KMS-11 (cell line): ENCODE measurements at regions not wholly inside any gene's neighbourhood (a gene's known extent, or its start where the extent isn't known, plus 50 kb on each side); places are given as distances from the start of the nearest gene placed in this dataset.

Source experiments
- H2AFZ ChIP-seq: fragments of 200-600 bp; sonication (generic); 2 replicates; pipeline ENCODE4 v1.6.1; 2016; ENCODE audit warnings: antibody characterized with exemption, mixed run types, low read depth
- H3K27ac ChIP-seq: fragments of 200-600 bp; sonication (generic); 2 replicates; pipeline ENCODE4 v1.6.1; 2016; ENCODE audit warnings: mild to moderate bottlenecking, mixed run types
- H3K27me3 ChIP-seq: fragments of 200-600 bp; sonication (generic); 2 replicates; pipeline ENCODE4 v1.6.1; 2017; ENCODE audit warnings: mild to moderate bottlenecking, low read depth, mixed run types, moderate library complexity; ENCODE audit not compliant: insufficient read depth
- H3K36me3 ChIP-seq: fragments of 200-600 bp; sonication (generic); 2 replicates; pipeline ENCODE4 v1.6.1; 2017; ENCODE audit warnings: mild to moderate bottlenecking, mixed run types; ENCODE audit not compliant: insufficient read depth
- H3K4me1 ChIP-seq: fragments of 200-600 bp; sonication (generic); 2 replicates; pipeline ENCODE4 v1.6.1; 2016; ENCODE audit warnings: mild to moderate bottlenecking, low read depth, mixed run types; ENCODE audit not compliant: poor library complexity, severe bottlenecking
- H3K4me2 ChIP-seq: fragments of 200-600 bp; sonication (generic); 2 replicates; pipeline ENCODE4 v1.7.0; 2016; ENCODE audit warnings: mild to moderate bottlenecking, mixed run types
- H3K4me3 ChIP-seq: fragments of 200-600 bp; sonication (generic); IDR thresholded peaks from 2 replicates; pipeline ENCODE4 v1.6.1; 2017; ENCODE audit warnings: low read depth, low read length, mixed read lengths; ENCODE audit not compliant: insufficient read depth
- H3K79me2 ChIP-seq: fragments of 200-600 bp; sonication (generic); 2 replicates; pipeline ENCODE4 v1.6.1; 2016; ENCODE audit warnings: low read depth, mixed run types; ENCODE audit not compliant: insufficient read depth
- H3K9ac ChIP-seq: fragments of 200-600 bp; sonication (generic); 2 replicates; pipeline ENCODE4 v1.6.1; 2016; ENCODE audit warnings: mild to moderate bottlenecking, mixed run types
- H4K20me1 ChIP-seq: fragments of 200-600 bp; sonication (generic); 2 replicates; pipeline ENCODE4 v1.6.1; 2016; ENCODE audit warnings: mild to moderate bottlenecking, mixed run types; ENCODE audit not compliant: insufficient read depth
- CTCF ChIP-seq: fragments of 200-600 bp; sonication (generic); conservative IDR thresholded peaks from 2 replicates; pipeline ENCODE4 v1.6.1; 2017; ENCODE audit warnings: low read depth, mild to moderate bottlenecking, antibody characterized with exemption, low read length, moderate library complexity, mixed read lengths

DNA sequence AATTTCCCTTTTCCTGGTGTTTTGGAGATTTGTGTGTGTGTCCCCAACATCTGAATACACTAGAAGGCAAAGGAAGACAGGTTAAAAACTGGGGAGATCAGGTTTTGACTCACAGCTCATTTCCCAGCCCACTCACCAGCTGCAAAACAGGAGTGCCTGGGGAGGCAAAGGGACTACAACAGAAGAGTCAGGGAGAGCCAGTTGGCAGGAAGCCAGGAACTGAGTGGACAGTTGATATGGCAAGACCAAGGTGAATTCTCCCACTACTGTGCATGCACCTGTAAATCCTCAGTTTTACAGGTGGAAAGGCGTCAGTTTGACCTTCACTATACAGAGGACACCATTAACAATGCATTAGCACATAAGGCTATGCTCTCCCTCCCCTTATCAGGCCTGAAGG lies 901.5 kb upstream of the SEMA6D start:
- no peaks in the 10 kb centered on the region for H3K36me3 ChIP-seq
- H3K4me1 ChIP-seq: no peaks in the 10 kb centered on the region
- H3K27me3 ChIP-seq: no peaks in the 10 kb centered on the region
- no peak overlapping the region for H3K4me2 ChIP-seq
- H4K20me1 ChIP-seq: no peaks in the 10 kb centered on the region
- H3K9ac ChIP-seq: no peak overlapping the region
- no peak overlapping the region for H3K27ac ChIP-seq
- H3K4me3 ChIP-seq: no peak overlapping the region
- no peak overlapping the region for H2AFZ ChIP-seq
- H3K79me2 ChIP-seq: no peaks in the 10 kb centered on the region
- TF ChIP-seq CTCF: no peak

GRCh38 chr15:46848704-46849103 lies 868.6 kb upstream of the SEMA6D start:
- no peaks in the 10 kb centered on the region for H3K79me2 ChIP-seq
- no peak overlapping the region for H3K9ac ChIP-seq
- H3K4me2 ChIP-seq: no peak overlapping the region
- no peaks in the 10 kb centered on the region for H3K4me1 ChIP-seq
- H4K20me1 ChIP-seq: no peaks in the 10 kb centered on the region
- H3K27me3 ChIP-seq: no peaks in the 10 kb centered on the region
- TF ChIP-seq CTCF: no peak
- H3K36me3 ChIP-seq: no peaks in the 10 kb centered on the region
- H3K27ac ChIP-seq: no peak overlapping the region
- no peak overlapping the region for H2AFZ ChIP-seq
- H3K4me3 ChIP-seq: no peak overlapping the region

DNA sequence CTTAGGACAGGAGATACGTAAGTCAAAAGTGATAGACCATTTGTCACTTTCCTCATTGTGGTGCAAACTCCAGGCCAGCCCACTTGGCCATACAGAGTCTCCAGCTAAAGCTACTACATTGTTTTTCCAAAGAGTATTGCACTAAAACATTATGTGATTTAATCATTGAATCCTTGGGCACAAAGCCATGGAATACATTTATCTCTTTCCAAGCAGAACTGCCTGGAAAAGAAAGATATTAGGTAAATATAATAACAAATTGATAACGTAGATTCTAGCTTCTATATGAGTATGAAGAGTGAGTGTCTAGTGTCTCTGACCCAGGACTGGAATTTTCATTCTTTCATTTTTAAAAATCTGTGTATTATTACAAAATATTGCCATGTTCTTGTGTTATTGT lies 863.7 kb upstream of the SEMA6D start:
- Histone ChIP-seq H3K79me2 (no peaks in the 10 kb centered on the region), H2AFZ (no peak overlapping the region), H3K27me3 (no peaks in the 10 kb centered on the region), H3K36me3 (no peaks in the 10 kb centered on the region), H3K4me2 (no peak overlapping the region), H3K4me1 (no peaks in the 10 kb centered on the region), H3K9ac (no peak overlapping the region), H4K20me1 (no peaks in the 10 kb centered on the region), H3K27ac (no peak overlapping the region), H3K4me3 (no peak overlapping the region)
- TF ChIP-seq CTCF: no peak

DNA sequence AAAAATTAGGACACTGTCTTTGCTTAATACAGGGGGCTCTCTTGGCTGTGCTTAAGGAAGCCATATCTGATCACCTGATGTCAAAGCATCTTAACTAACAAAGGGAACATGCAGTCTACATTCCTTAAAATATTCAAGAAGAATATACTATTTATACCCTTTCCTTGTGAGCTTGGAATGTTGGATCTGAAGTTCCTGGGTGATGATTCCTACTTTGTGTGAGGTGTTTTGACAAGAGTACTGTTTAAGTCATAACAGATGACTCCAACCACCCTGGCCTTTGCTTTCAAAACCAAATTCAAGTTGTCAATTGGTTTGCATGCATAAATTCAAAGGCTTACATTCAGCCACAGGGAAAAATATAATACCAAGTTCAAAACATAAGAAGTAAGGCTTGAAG lies 862.7 kb upstream of the SEMA6D start:
- Histone ChIP-seq H3K27ac (no peak overlapping the region), H4K20me1 (no peaks in the 10 kb centered on the region), H3K79me2 (no peaks in the 10 kb centered on the region), H3K4me1 (no peaks in the 10 kb centered on the region), H3K4me2 (no peak overlapping the region), H2AFZ (no peak overlapping the region), H3K36me3 (no peaks in the 10 kb centered on the region), H3K27me3 (no peaks in the 10 kb centered on the region), H3K9ac (no peak overlapping the region), H3K4me3 (no peak overlapping the region)
- TF ChIP-seq CTCF: no peak

DNA sequence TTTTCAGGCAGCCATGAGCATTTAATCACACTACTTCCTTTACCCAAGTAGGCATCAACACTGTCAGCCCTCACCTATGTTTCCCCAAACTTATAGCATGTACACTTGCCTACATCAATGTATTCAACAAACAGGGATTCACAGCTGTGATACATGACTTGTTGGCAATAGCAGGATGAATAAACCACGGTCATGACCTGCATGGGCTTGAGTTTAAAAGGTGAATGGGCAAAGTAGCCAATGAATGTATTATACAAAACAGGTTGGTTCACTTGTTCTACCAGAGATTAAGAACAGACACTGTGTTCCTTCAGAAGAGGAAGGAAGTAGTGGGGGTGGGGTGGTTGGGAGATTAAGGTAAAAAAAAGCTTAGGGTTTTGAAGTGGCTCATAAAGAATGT lies 861.9 kb upstream of the SEMA6D start:
- Histone ChIP-seq H4K20me1 (no peaks in the 10 kb centered on the region), H2AFZ (no peak overlapping the region), H3K4me1 (no peaks in the 10 kb centered on the region), H3K27me3 (no peaks in the 10 kb centered on the region), H3K27ac (no peak overlapping the region), H3K4me2 (no peak overlapping the region), H3K9ac (no peak overlapping the region), H3K36me3 (no peaks in the 10 kb centered on the region), H3K4me3 (no peak overlapping the region), H3K79me2 (no peaks in the 10 kb centered on the region)
- no peak for TF ChIP-seq CTCF
